Ishikawa (cell line): ENCODE measurements at regions not wholly inside any gene's neighbourhood (a gene's known extent, or its start where the extent isn't known, plus 50 kb on each side); places are given as distances from the start of the nearest gene placed in this dataset.

Experiments used
- CEBPB ChIP-seq: IDR thresholded peaks from 2 replicates; pipeline ENCODE4 v1.6.1; 2012
- CREB1 ChIP-seq: IDR thresholded peaks from 2 replicates; pipeline ENCODE4 v1.6.1; 2012; ENCODE audit warnings: low read depth
- EGR1 ChIP-seq: IDR thresholded peaks from 2 replicates; pipeline ENCODE4 v1.6.1; 2012
- EP300 ChIP-seq: IDR thresholded peaks from 2 replicates; pipeline ENCODE4 v1.6.1; 2012; ENCODE audit warnings: borderline replicate concordance
- FOXM1 ChIP-seq: IDR thresholded peaks from 2 replicates; pipeline ENCODE4 v1.6.1; 2012; ENCODE audit warnings: low read depth, borderline replicate concordance
- NFIC ChIP-seq: IDR thresholded peaks from 2 replicates; pipeline ENCODE4 v1.6.1; 2012
- RAD21 ChIP-seq: IDR thresholded peaks from 2 replicates; pipeline ENCODE4 v1.6.1; 2012; ENCODE audit warnings: low read depth
- REST ChIP-seq: IDR thresholded peaks from 2 replicates; pipeline ENCODE4 v1.6.1; 2012; ENCODE audit warnings: low read depth, mild to moderate bottlenecking
- TAF1 ChIP-seq: IDR thresholded peaks from 2 replicates; pipeline ENCODE4 v1.6.1; 2012; ENCODE audit warnings: low read depth, mild to moderate bottlenecking
- TCF12 ChIP-seq: IDR thresholded peaks from 2 replicates; pipeline ENCODE4 v1.6.1; 2012; ENCODE audit warnings: low read depth
- TEAD4 ChIP-seq: IDR thresholded peaks from 2 replicates; pipeline ENCODE4 v1.6.1; 2012
- YY1 ChIP-seq: IDR thresholded peaks from 2 replicates; pipeline ENCODE4 v1.6.1; 2012; ENCODE audit warnings: low read depth
- ZBTB7A ChIP-seq: IDR thresholded peaks from 2 replicates; pipeline ENCODE4 v1.6.1; 2012; ENCODE audit warnings: low read depth
- TF ChIP-seq, protein P1 (sequence below): IDR thresholded peaks from 2 replicates; pipeline ENCODE4 v1.6.1; 2012
- TF ChIP-seq, protein P2 (sequence below): IDR thresholded peaks from 2 replicates; pipeline ENCODE4 v1.6.1; 2012

- TF ChIP-seq, protein P1, sequence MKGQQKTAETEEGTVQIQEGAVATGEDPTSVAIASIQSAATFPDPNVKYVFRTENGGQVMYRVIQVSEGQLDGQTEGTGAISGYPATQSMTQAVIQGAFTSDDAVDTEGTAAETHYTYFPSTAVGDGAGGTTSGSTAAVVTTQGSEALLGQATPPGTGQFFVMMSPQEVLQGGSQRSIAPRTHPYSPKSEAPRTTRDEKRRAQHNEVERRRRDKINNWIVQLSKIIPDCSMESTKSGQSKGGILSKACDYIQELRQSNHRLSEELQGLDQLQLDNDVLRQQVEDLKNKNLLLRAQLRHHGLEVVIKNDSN: no peak
- no peak for TF ChIP-seq ZBTB7A
- TF ChIP-seq TEAD4: no peak
- TF ChIP-seq CREB1: no peak
- TF ChIP-seq EGR1: no peak
- no peak for TF ChIP-seq TCF12
- no peak for TF ChIP-seq YY1
- no peak for TF ChIP-seq RAD21
Observed at GRCh38 chr6:7664003-7664402, 61.9 kb upstream of the BMP6 start.

DNA sequence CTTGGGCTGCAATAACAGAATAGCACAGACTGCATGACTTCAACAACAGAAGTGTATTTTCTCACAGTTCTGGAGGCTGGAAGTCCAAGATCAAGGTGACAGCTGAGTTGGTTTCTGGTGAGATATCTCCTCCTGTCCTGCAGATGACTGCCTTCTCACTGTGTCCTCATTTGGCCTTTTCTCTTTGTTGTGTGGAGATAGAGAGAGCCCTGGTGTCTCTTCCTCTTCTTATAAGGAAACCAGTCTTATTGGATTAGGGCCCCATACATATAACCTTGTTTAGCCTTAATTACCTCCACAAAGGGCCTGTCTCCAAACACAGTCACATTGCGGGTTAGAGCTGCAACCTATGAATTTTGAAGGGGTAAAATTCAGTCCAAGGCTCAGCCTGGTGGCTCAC is 57.0 kb upstream of the BMP6 start:
- TF ChIP-seq REST (no peak), EGR1 (no peak), CEBPB (no peak), FOXM1 (no peak), ZBTB7A (no peak)

GRCh38 chr6:7669742-7670141 is 56.2 kb upstream of the BMP6 start:
- no peak for TF ChIP-seq EP300
- TF ChIP-seq RAD21: no peak; the same call in 1 of the 2 replicates
- TF ChIP-seq REST: no peak
- TF ChIP-seq, protein P2, sequence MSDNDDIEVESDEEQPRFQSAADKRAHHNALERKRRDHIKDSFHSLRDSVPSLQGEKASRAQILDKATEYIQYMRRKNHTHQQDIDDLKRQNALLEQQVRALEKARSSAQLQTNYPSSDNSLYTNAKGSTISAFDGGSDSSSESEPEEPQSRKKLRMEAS: no peak
- TF ChIP-seq ZBTB7A: no peak
- TF ChIP-seq TCF12: no peak
- TF ChIP-seq TEAD4: no peak
- no peak for TF ChIP-seq YY1
- TF ChIP-seq, protein P1: no peak
- TF ChIP-seq CEBPB: no peak
- TF ChIP-seq EGR1: no peak
- no peak for TF ChIP-seq NFIC
- no peak for TF ChIP-seq CREB1
- no peak for TF ChIP-seq FOXM1
- TF ChIP-seq TAF1: no peak

DNA sequence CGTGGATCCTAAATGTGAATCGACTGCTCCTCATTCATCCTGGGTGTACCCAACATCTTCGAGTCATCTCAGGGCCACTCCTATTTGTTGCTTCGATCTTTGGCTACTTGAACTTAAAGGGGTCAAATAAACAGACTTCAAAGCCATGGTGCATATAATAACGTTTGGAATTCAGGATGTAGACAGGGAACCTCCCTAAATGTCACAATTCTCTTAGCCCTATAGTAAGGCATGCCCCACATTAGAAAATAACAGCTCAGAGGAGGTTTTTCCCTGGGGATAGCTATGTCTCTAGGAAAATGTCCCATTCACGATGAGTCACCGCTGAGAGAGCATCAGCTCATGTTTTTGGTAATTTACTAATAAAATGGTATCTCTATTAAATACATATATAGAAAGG is 54.8 kb upstream of the BMP6 start:
- TF ChIP-seq TCF12 (no peak), NFIC (no peak), RAD21 (no peak), EP300 (no peak), CREB1 (no peak), YY1 (no peak), REST (no peak), CEBPB (no peak), TEAD4 (no peak)

DNA sequence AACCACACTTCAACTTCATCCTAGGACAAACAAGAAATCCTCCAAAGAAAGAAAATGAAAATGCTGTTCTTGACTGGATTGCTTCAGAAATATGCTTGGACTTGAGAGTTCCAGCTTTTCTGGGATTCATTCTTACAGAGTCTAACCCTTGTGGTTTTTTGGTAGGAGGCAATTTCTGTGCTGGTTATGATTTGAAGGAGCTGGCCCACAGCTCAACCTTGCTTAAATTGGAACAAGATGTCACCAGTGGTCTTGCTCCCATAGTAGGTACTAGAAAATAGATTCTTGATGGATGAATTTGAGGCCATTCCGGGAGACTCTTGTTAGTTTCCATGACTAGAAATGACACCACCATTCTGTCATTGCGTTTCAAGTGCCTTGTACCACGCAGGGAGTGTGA is 54.3 kb upstream of the BMP6 start:
- no peak for TF ChIP-seq TAF1
- no peak for TF ChIP-seq EGR1
- TF ChIP-seq TCF12: no peak
- TF ChIP-seq CEBPB: no peak
- TF ChIP-seq YY1: no peak
- TF ChIP-seq CREB1: no peak
